Activated effector memory CD4-positive, alpha-beta T cell treated with Interleukin-2 at 50 U/mL for 16 hours (primary cell): ENCODE measurements at regions not wholly inside any gene's neighbourhood (a gene's known extent, or its start where the extent isn't known, plus 50 kb on each side); places are given as distances from the start of the nearest gene placed in this dataset.
"Not testable (repeated sequence)": the region's sequence is repeated elsewhere in the genome, so short reads cannot be mapped to it uniquely, and the experiment has no call there.

Source experiments
- DNase-seq: peaks from one replicate; pipeline ENCODE4 v3.0.0-alpha.2; 2020

- no peak for DNase-seq
These were observed 913.3 kb downstream of the UQCRFS1 start for GRCh38 chr19:28299649-28300048.

GRCh38 chr19:28297586-28298157 lies 915.3 kb downstream of the UQCRFS1 start:
- DNase-seq, result no peak

GRCh38 chr19:28297036-28297435 lies 915.9 kb downstream of the UQCRFS1 start:
- no peak for DNase-seq

GRCh38 chr19:28296506-28296905 lies 916.4 kb downstream of the UQCRFS1 start:
- no peak for DNase-seq

- DNase-seq, result not testable (repeated sequence)
These were observed 918.0 kb downstream of the UQCRFS1 start for GRCh38 chr19:28294975-28295374.

- DNase-seq, result no peak
These were observed 918.6 kb downstream of the UQCRFS1 start for GRCh38 chr19:28294395-28294794.

GRCh38 chr19:28293685-28294084 lies 919.3 kb downstream of the UQCRFS1 start:
- no peak for DNase-seq

- DNase-seq, result no peak
These were observed 920.0 kb downstream of the UQCRFS1 start for GRCh38 chr19:28292822-28293500.

- DNase-seq, result no peak
These were observed 921.1 kb downstream of the UQCRFS1 start for GRCh38 chr19:28291874-28292273.

GRCh38 chr19:28290963-28291657 lies 921.8 kb downstream of the UQCRFS1 start:
- DNase-seq, result no peak

GRCh38 chr19:28289295-28290063 lies 923.5 kb downstream of the UQCRFS1 start:
- no peak for DNase-seq

GRCh38 chr19:28288572-28289264 lies 924.2 kb downstream of the UQCRFS1 start:
- no peak for DNase-seq

- no peak for DNase-seq
These were observed 927.0 kb downstream of the UQCRFS1 start for GRCh38 chr19:28285917-28286316.

GRCh38 chr19:28285078-28285477 lies 927.9 kb downstream of the UQCRFS1 start:
- DNase-seq, result no peak

GRCh38 chr19:28284389-28284788 lies 928.6 kb downstream of the UQCRFS1 start:
- no peak for DNase-seq

- no peak for DNase-seq
These were observed 929.4 kb downstream of the UQCRFS1 start for GRCh38 chr19:28283592-28283991.

- DNase-seq, result no peak
These were observed 931.3 kb downstream of the UQCRFS1 start for GRCh38 chr19:28281676-28282075.

GRCh38 chr19:28264556-28264955 lies 948.4 kb downstream of the UQCRFS1 start:
- no peak for DNase-seq

- DNase-seq, result no peak
These were observed 954.1 kb downstream of the UQCRFS1 start for GRCh38 chr19:28258829-28259228.

- no peak for DNase-seq
These were observed 955.6 kb downstream of the UQCRFS1 start for GRCh38 chr19:28257396-28257795.

- DNase-seq, result no peak
These were observed 965.7 kb downstream of the UQCRFS1 start for GRCh38 chr19:28247243-28247642.

GRCh38 chr19:28245937-28246336 lies 967.0 kb downstream of the UQCRFS1 start:
- no peak for DNase-seq

- no peak for DNase-seq
These were observed 968.0 kb downstream of the UQCRFS1 start for GRCh38 chr19:28244966-28245365.
